GM06990 (cell line): ENCODE measurements at regions not wholly inside any gene's neighbourhood (a gene's known extent, or its start where the extent isn't known, plus 50 kb on each side); places are given as distances from the start of the nearest gene placed in this dataset.
"Not testable (repeated sequence)": the region's sequence is repeated elsewhere in the genome, so short reads cannot be mapped to it uniquely, and the experiment has no call there.

Source experiments
- DNase-seq: peaks from one replicate; pipeline ENCODE4 v3.0.0-alpha.2; 2011; ENCODE audit not compliant: insufficient read length; ENCODE audit errors: extremely low read depth
- H3K27me3 ChIP-seq: replicated peaks from 2 replicates; pipeline ENCODE4 v1.6.0; 2011; ENCODE audit warnings: low read length; ENCODE audit not compliant: control insufficient read depth, insufficient read depth
- H3K36me3 ChIP-seq: 2 replicates; pipeline ENCODE4 v1.5.1; 2011; ENCODE audit warnings: low read length; ENCODE audit not compliant: control insufficient read depth, insufficient read depth
- H3K4me3 ChIP-seq: replicated peaks from 2 replicates; pipeline ENCODE4 v1.5.1; 2011; ENCODE audit warnings: low read depth, mild to moderate bottlenecking, control low read depth, low read length
- CTCF ChIP-seq: IDR thresholded peaks from 2 replicates; pipeline ENCODE4 v1.5.1; 2011; ENCODE audit warnings: low read length, control low read depth, mild to moderate bottlenecking, inconsistent platforms; ENCODE audit not compliant: insufficient read depth, poor library complexity, severe bottlenecking

GRCh38 chr3:26205475-26205874, 415.6 kb downstream of the OXSM start:
- no peak for DNase-seq
- no peak for TF ChIP-seq CTCF
- Histone ChIP-seq H3K36me3 (no peaks in the 10 kb centered on the region), H3K4me3 (no peak overlapping the region), H3K27me3 (no peaks in the 10 kb centered on the region)

- TF ChIP-seq CTCF = no peak
- Histone ChIP-seq H3K4me3 (no peak overlapping the region), H3K27me3 (no peaks in the 10 kb centered on the region), H3K36me3 (no peaks in the 10 kb centered on the region)
- DNase-seq = no peak
Observed at GRCh38 chr3:26208201-26208600, 414.4 kb upstream of the LRRC3B start.

GRCh38 chr3:26229801-26230200, 392.8 kb upstream of the LRRC3B start:
- no peak for TF ChIP-seq CTCF
- no peak for DNase-seq
- no peak overlapping the region for H3K4me3 ChIP-seq
- no peaks in the 10 kb centered on the region for H3K36me3 ChIP-seq
- H3K27me3 ChIP-seq = no peaks in the 10 kb centered on the region

GRCh38 chr3:26233374-26233773, 389.2 kb upstream of the LRRC3B start:
- H3K27me3 ChIP-seq = no peaks in the 10 kb centered on the region
- TF ChIP-seq CTCF = no peak
- no peaks in the 10 kb centered on the region for H3K36me3 ChIP-seq
- no peak for DNase-seq
- no peak overlapping the region for H3K4me3 ChIP-seq

- H3K4me3 ChIP-seq = no peak overlapping the region
- no peaks in the 10 kb centered on the region for H3K27me3 ChIP-seq
- DNase-seq = no peak
- no peak for TF ChIP-seq CTCF
- H3K36me3 ChIP-seq = no peaks in the 10 kb centered on the region
Observed at GRCh38 chr3:26236531-26236930, 386.0 kb upstream of the LRRC3B start.

GRCh38 chr3:26237036-26237682, 385.4 kb upstream of the LRRC3B start:
- Histone ChIP-seq H3K27me3 (no peaks in the 10 kb centered on the region), H3K36me3 (no peaks in the 10 kb centered on the region), H3K4me3 (no peak overlapping the region)
- no peak for DNase-seq
- TF ChIP-seq CTCF = no peak

- DNase-seq, H3K27me3 ChIP-seq, H3K36me3 ChIP-seq, H3K4me3 ChIP-seq: not testable (repeated sequence)
Observed at GRCh38 chr3:26244586-26244985, 378.0 kb upstream of the LRRC3B start.
